ENCODE measurements at regions not wholly inside any gene's neighbourhood (a gene's known extent, or its start where the extent isn't known, plus 50 kb on each side); places are given as distances from the start of the nearest gene placed in this dataset.

GRCh38 chr2:136246086-136246669 is 128.2 kb upstream of the CXCR4 start:
- TF ChIP-seq EZH2 (IDR thresholded peaks at IDR 0.05; ENCODE audit: low read length) (no peak), CTCF (optimal IDR thresholded peaks at IDR 0.05 in 1 of 3, IDR thresholded peaks at IDR 0.05 in 1 of 3, conservative IDR thresholded peaks at IDR 0.05 in 1 of 3; ENCODE audit: extremely low read depth in 1 of 3, insufficient read depth in 2 of 3, low read length in 3 of 3) (no peak)

Measured in keratinocyte (primary cell).